PFSK-1 (cell line): ENCODE measurements at regions not wholly inside any gene's neighbourhood (a gene's known extent, or its start where the extent isn't known, plus 50 kb on each side); places are given as distances from the start of the nearest gene placed in this dataset.

ENCODE experiments used
- FOXP2 ChIP-seq: optimal IDR thresholded peaks from 2 replicates; pipeline ENCODE3; 2011; ENCODE audit warnings: borderline replicate concordance, control low read depth, inconsistent platforms; ENCODE audit not compliant: insufficient read depth; ENCODE audit errors: extremely low read length, extremely low read depth
- POLR2AphosphoS5 ChIP-seq: IDR thresholded peaks from 2 replicates; pipeline ENCODE4 v1.6.1; 2012; ENCODE audit warnings: low read depth, mild to moderate bottlenecking, control low read depth, low read length, moderate library complexity
- REST ChIP-seq, 2 experiments: IDR thresholded peaks; 2 replicates each; pipeline versions ENCODE4 v1.6.1 to v1.8.0; 2011 to 2012; ENCODE audit warnings: low read depth in 2 of 2, low read length in 2 of 2, control low read depth in 1 of 2, inconsistent platforms in 1 of 2, mild to moderate bottlenecking in 1 of 2, moderate library complexity in 1 of 2; ENCODE audit not compliant: insufficient read depth in 1 of 2
- SIN3A ChIP-seq: IDR thresholded peaks from 2 replicates; pipeline ENCODE4 v1.6.1; 2012; ENCODE audit warnings: mild to moderate bottlenecking, low read length, moderate library complexity, borderline replicate concordance; ENCODE audit not compliant: insufficient read depth
- TAF1 ChIP-seq: IDR thresholded peaks from 2 replicates; pipeline ENCODE4 v1.6.1; 2012; ENCODE audit warnings: low read length, control low read depth, borderline replicate concordance; ENCODE audit not compliant: insufficient read depth

DNA sequence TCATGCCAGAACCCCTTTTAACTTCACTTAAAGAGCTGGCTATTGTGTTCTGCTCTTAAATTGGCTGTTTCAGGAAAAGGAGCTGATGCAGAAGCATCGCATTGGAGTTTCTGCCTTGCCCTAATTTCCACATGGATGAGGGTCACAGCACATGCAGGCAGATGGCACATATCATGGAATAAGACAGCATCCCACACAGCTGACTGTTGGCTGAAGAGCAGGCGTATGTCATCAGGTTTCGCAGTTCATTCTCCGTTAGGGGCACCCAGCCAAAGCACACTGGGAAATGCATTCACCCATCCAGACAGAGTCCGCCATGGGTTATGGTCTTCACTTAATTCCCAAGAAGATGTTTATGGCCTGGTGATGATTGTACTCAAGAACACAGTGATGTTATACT is 572.5 kb downstream of the LIG4 start:
- no peak for TF ChIP-seq SIN3A
- no peak for TF ChIP-seq POLR2AphosphoS5
- no peak for TF ChIP-seq REST (IDR thresholded peaks at IDR 0.05; ENCODE audit: insufficient read depth in 1 of 2, low read depth in 2 of 2, low read length in 2 of 2)
- TF ChIP-seq TAF1: no peak
- no peak for TF ChIP-seq FOXP2

- TF ChIP-seq TAF1: no peak
- no peak for TF ChIP-seq FOXP2
- TF ChIP-seq SIN3A: no peak
- no peak for TF ChIP-seq POLR2AphosphoS5
- TF ChIP-seq REST (IDR thresholded peaks at IDR 0.05; ENCODE audit: insufficient read depth in 1 of 2, low read depth in 2 of 2, low read length in 2 of 2): no peak
Observed at GRCh38 chr13:107641574-107641973, 573.8 kb downstream of the LIG4 start.

GRCh38 chr13:107625648-107626047 is 589.7 kb downstream of the LIG4 start:
- TF ChIP-seq REST (IDR thresholded peaks at IDR 0.05; ENCODE audit: insufficient read depth in 1 of 2, low read depth in 2 of 2, low read length in 2 of 2) (no peak), TAF1 (no peak), POLR2AphosphoS5 (no peak), FOXP2 (no peak), SIN3A (no peak)

DNA sequence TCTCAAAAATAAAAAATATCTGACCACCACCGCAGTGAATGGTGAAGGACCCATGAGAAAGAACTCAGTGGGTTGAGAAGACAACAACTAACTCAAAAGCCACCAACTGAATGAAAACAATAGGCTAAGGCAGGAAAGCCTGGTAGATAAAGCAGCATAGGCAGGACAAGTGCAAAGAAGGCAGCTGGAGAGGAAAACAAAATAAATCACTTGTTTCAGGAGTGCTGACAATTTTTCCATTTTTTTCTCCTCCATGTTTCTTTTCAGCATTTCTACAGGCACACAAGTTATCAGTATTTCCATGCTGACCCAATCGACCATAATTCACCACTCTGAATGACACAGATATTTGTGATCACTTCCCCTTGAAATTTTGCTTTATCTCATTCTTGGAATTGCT is 597.8 kb downstream of the LIG4 start:
- TF ChIP-seq SIN3A (no peak), FOXP2 (no peak), REST (IDR thresholded peaks at IDR 0.05; ENCODE audit: insufficient read depth in 1 of 2, low read depth in 2 of 2, low read length in 2 of 2) (no peak), TAF1 (no peak), POLR2AphosphoS5 (no peak)

- TF ChIP-seq REST (IDR thresholded peaks at IDR 0.05; ENCODE audit: insufficient read depth in 1 of 2, low read depth in 2 of 2, low read length in 2 of 2): no peak
- no peak for TF ChIP-seq SIN3A
- TF ChIP-seq FOXP2: no peak
- no peak for TF ChIP-seq TAF1
- no peak for TF ChIP-seq POLR2AphosphoS5
Observed at GRCh38 chr13:107612376-107612775, 603.0 kb downstream of the LIG4 start.
